ENCODE measurements at regions not wholly inside any gene's neighbourhood (a gene's known extent, or its start where the extent isn't known, plus 50 kb on each side); places are given as distances from the start of the nearest gene placed in this dataset.

DNA sequence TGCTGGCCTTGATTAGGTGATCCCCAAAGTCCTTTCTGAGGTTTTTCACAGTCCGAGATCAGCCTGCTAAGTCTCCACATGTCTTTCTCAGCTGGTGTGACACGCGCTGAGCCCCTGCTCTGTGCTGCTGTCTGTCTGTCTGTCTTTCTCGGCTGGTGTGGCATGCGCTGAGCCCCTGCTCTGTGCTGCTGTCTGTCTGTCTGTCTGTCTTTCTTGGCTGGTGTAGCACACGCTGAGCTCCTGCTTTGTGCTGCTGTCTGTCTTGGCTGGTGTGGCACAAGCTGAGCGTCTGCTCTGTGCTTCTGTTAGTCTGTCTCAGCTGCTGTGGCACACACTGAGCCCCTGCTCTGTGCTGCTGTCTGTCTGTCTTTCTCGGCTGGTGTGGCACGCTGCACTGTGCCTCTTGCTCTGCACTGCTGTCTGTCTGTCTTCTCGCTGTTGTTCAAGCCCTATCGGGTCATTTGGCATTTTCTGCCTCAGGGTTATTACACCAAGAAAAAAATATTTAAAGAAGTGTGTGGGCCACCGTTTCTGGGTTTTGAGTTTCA lies 217.3 kb upstream of the SHH start:
- no peak for DNase-seq
- ATAC-seq (replicated peaks) = no peak
- H3K4me1 Mint-ChIP-seq = peaks cover 6% of the 10 kb centered on the region in 2 donors
- H3K4me3 Mint-ChIP-seq = no peak overlapping the region
- H3K27ac Mint-ChIP-seq = no peak overlapping the region
- H3K9me3 Mint-ChIP-seq = peaks cover 1 to 11% of the 10 kb centered on the region in 2 donors
- H3K27me3 Mint-ChIP-seq = peaks cover 10 to 11% of the 10 kb centered on the region in 2 donors
- H3K36me3 Mint-ChIP-seq = no peaks in the 10 kb centered on the region

DNA sequence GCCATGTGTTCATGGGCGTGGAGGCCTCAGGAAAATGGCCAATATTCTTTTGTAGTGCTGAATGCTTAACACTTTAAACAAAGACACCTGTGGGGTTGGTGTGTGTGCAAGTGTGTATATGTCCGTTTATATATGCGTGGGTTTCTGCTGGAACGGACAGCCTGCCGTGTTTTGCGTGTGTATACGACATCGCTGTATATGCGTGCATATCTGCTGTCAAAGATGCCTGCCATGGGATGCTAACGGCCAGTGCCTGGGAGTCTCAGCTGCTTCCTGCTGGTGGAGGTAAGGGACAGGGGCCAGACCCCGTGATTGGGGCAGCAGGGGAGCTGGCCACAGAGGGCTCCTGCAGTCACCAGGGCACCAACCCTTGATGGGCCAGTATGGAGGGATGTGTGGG lies 216.3 kb upstream of the SHH start:
- Mint-ChIP-seq H3K4me3 (no peak overlapping the region), H3K36me3 (no peaks in the 10 kb centered on the region)
- ATAC-seq (replicated peaks) = no peak

DNA sequence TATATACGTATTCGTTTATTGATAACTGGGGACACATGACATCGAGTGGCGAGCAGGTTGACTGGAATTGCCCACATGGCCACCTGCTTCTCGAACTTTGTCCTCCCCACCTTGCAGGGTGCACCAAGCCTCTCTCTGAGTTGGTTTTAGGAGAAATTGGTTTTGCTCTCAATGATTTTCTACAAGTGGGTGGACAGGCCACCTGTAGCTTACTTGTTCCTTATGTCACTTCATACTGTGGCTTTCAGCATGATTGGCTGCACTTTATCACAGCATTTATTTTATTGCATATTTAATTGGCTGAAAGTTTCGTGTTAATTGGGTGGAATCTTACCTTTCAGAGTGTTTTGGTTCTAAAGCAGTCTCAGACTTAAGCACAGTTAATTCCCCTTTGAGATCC lies 215.6 kb upstream of the SHH start:
- Mint-ChIP-seq H3K36me3 (no peaks in the 10 kb centered on the region), H3K4me1 (no peaks in the 10 kb centered on the region), H3K9me3 (peaks cover 0 to 8% of the 10 kb centered on the region in 2 donors), H3K27me3 (peaks cover 10 to 11% of the 10 kb centered on the region in 2 donors), H3K4me3 (no peak overlapping the region), H3K27ac (no peak overlapping the region)
- ATAC-seq (replicated peaks) (no peak), DNase-seq (no peak)

More for the DNA sequence above, 216.3 kb upstream of the SHH start:
- Mint-ChIP-seq H3K9me3 (peaks cover 0 to 8% of the 10 kb centered on the region in 2 donors), H3K27ac (no peak overlapping the region), H3K27me3 (peaks cover 10 to 11% of the 10 kb centered on the region in 2 donors), H3K4me1 (no peaks in the 10 kb centered on the region)
- DNase-seq = no peak

GRCh38 chr7:156026603-156027002 lies 214.3 kb upstream of the SHH start:
- Mint-ChIP-seq H3K27ac (no peak overlapping the region), H3K9me3 (no peaks in the 10 kb centered on the region), H3K27me3 (peaks cover 4 to 5% of the 10 kb centered on the region in 2 donors), H3K4me3 (no peak overlapping the region), H3K4me1 (no peaks in the 10 kb centered on the region), H3K36me3 (no peaks in the 10 kb centered on the region)
- ATAC-seq (replicated peaks) (no peak), DNase-seq (no peak)

DNA sequence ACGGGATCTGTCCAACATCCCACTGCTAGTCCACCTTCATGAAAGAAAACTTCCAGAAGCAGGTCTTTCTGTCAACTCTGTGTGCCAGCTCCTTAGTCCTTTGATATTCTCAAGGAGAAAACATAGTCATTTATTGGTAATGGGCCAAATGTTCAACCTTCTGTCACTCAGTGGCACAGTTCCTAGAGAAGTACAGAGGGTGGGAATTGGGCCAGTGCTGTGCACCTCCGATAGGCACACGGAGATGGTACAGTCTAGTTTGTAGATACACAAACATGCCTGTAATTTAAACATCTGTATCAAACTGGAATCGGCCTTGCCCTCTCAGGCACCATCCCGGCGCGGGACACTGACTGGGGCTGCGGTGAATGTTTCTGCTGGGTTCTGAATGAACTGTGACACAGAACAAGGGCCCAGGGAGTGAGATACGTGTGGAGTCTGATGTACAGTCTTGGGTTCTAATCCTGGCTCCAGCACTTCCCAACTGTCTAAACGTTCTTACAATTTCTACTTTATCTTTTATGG lies 213.9 kb upstream of the SHH start:
- no peaks in the 10 kb centered on the region for H3K36me3 Mint-ChIP-seq
- no peak overlapping the region for H3K4me3 Mint-ChIP-seq
- peaks cover 4 to 5% of the 10 kb centered on the region in 2 donors for H3K27me3 Mint-ChIP-seq
- H3K27ac Mint-ChIP-seq = no peak overlapping the region
- no peaks in the 10 kb centered on the region for H3K9me3 Mint-ChIP-seq
- no peaks in the 10 kb centered on the region for H3K4me1 Mint-ChIP-seq
- no peak for DNase-seq
- ATAC-seq (replicated peaks) = no peak

DNA sequence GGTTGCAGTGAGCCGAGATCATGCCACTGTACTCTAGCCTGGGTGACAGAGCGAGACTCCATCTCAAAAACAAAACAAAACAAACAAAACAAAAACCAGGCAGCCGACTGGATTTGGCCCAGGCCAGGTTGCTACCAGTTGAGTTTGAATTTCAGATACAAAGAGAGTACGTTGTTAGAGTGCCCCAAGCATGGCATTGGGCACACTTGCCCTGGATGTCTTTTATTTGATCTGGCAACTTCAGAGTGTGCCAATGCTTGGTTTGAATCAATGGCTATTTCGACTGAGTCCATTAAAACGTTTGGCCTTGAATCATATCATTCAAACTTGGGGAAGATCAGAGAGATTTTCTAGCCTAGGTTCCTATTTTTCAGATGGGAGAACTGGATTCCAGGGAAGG lies 213.4 kb upstream of the SHH start:
- Mint-ChIP-seq H3K4me3 (no peak overlapping the region), H3K36me3 (no peaks in the 10 kb centered on the region), H3K27ac (no peak overlapping the region), H3K4me1 (no peaks in the 10 kb centered on the region), H3K9me3 (no peaks in the 10 kb centered on the region), H3K27me3 (peaks cover 4 to 5% of the 10 kb centered on the region in 2 donors)
- no peak for DNase-seq
- ATAC-seq (replicated peaks) = no peak

- Mint-ChIP-seq H3K4me3 (no peak overlapping the region), H3K9me3 (peaks cover 0 to 2% of the 10 kb centered on the region in 2 donors), H3K27ac (no peak overlapping the region), H3K27me3 (peaks cover 7 to 8% of the 10 kb centered on the region in 2 donors), H3K36me3 (no peaks in the 10 kb centered on the region), H3K4me1 (no peaks in the 10 kb centered on the region)
- no peak for ATAC-seq (replicated peaks)
- DNase-seq = no peak
These were observed 211.9 kb upstream of the SHH start for GRCh38 chr7:156024201-156024600.

DNA sequence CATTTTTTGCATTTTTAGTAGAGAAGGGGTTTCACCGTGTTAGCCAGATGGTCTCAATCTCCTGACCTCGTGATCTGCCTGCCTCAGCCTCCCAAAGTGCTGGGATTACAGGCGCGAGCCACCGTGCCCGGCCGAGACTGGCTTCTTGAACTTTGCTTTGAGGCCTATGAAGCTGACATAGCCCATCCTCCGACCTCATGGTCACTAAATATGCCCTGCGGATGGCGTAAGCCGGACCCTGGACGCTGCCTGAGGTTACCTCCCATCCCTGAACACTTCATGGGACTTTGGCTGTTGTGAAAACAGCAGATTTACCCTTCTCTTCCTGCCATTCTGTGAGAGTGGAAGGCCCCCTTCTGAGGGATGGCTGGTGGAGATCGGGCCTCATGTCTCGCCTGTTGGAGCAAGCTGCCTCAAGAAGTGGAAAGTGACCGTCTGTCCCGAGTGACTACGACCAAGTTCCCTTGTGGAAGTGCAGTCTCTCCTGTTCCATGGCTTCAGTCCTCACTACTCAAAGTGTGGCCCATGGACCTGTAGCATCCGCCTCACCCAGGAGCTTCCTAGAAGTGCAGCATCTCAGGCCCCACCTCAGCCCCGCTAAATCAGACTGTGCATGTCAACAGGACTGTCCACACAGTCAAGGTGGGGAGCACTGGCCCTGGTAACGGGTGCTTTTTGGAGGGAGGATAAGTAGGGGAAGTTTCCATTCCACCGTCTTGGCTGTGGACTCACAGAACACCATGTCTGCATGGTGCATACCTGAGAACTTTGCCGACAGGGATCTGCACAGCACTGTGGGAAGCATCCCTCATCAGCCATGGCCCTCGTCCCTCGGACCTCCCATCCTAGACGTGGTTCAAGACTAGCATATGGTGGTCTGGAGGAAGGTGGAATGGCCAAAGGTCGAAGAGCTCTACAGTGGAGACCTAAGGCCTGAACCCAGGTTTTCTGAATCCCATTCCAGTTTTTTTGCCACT lies 210.5 kb upstream of the SHH start:
- no peaks in the 10 kb centered on the region for H3K36me3 Mint-ChIP-seq
- H3K9me3 Mint-ChIP-seq = peaks cover 0 to 3% of the 10 kb centered on the region in 2 donors
- H3K27me3 Mint-ChIP-seq = peaks cover 7 to 14% of the 10 kb centered on the region in 2 donors
- no peaks in the 10 kb centered on the region for H3K4me1 Mint-ChIP-seq
- ATAC-seq (replicated peaks) (no peak), DNase-seq (no peak)
- no peak overlapping the region for H3K4me3 Mint-ChIP-seq
- no peak overlapping the region for H3K27ac Mint-ChIP-seq

DNA sequence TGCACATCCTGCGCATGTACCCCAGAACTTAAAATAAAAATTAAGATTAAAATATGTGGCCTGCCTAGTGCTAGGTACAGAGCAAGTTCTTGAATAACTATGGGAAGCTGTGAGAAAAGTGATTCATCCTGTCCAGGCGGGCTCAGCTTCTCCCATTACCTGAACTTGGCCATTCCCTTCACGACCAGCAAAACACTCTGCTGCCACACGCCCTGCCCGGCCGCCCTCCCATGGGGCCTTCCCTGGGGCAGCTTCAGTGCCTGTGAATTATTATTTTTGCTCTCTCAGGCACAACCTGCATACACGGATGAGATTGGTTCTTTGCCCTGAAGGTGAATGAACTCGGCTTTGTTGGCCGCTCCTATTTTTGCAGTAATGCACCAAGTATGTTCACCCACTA lies 209.2 kb upstream of the SHH start:
- ATAC-seq (replicated peaks) = no peak
- no peak for DNase-seq
- Mint-ChIP-seq H3K4me1 (no peaks in the 10 kb centered on the region), H3K9me3 (peaks cover 0 to 3% of the 10 kb centered on the region in 2 donors), H3K36me3 (no peaks in the 10 kb centered on the region), H3K27me3 (peaks cover 7 to 15% of the 10 kb centered on the region in 2 donors), H3K27ac (no peak overlapping the region), H3K4me3 (no peak overlapping the region)

DNA sequence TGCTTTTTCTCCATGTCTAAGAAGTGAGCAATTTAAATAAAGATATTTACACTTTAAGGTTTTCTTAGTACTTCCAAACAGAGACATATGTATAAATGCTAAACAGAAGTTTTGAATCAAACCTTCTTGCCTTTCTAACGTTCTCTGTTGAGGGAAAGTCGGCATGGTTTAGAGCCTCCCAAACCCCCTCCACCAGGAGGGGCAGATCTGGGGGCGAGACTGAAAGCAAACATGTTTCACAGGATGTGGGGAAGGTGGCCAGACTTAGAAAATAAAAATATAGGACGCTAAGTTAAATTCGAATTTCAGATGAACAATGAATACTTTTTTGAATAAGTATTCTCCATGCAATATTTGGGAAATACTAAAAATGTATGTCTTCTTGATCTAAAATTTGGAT lies 208.3 kb upstream of the SHH start:
- Mint-ChIP-seq H3K27ac (no peak overlapping the region), H3K36me3 (no peaks in the 10 kb centered on the region), H3K4me3 (no peak overlapping the region), H3K4me1 (no peaks in the 10 kb centered on the region), H3K27me3 (peaks cover 7 to 18% of the 10 kb centered on the region in 2 donors), H3K9me3 (peaks cover 0 to 3% of the 10 kb centered on the region in 2 donors)
- ATAC-seq (replicated peaks) (no peak), DNase-seq (no peak)

GRCh38 chr7:156019776-156020565 lies 207.7 kb upstream of the SHH start:
- ATAC-seq (replicated peaks) (no peak), DNase-seq (no peak)
- H3K27me3 Mint-ChIP-seq = peaks cover 7 to 18% of the 10 kb centered on the region in 2 donors
- no peaks in the 10 kb centered on the region for H3K36me3 Mint-ChIP-seq
- H3K4me3 Mint-ChIP-seq = no peak overlapping the region
- no peaks in the 10 kb centered on the region for H3K4me1 Mint-ChIP-seq
- no peak overlapping the region for H3K27ac Mint-ChIP-seq
- peaks cover 0 to 3% of the 10 kb centered on the region in 2 donors for H3K9me3 Mint-ChIP-seq

GRCh38 chr7:156019308-156019707 lies 207.0 kb upstream of the SHH start:
- H3K27me3 Mint-ChIP-seq = peaks cover 7 to 18% of the 10 kb centered on the region in 2 donors
- ATAC-seq (replicated peaks) = no peak
- peaks cover 0 to 4% of the 10 kb centered on the region in 2 donors for H3K9me3 Mint-ChIP-seq
- H3K4me3 Mint-ChIP-seq = no peak overlapping the region
- DNase-seq = no peak
- no peaks in the 10 kb centered on the region for H3K4me1 Mint-ChIP-seq
- no peaks in the 10 kb centered on the region for H3K36me3 Mint-ChIP-seq
- no peak overlapping the region for H3K27ac Mint-ChIP-seq

GRCh38 chr7:156017916-156018700 lies 205.8 kb upstream of the SHH start:
- ATAC-seq (replicated peaks) (no peak), DNase-seq (no peak)
- peaks cover 5 to 10% of the 10 kb centered on the region in 2 donors for H3K9me3 Mint-ChIP-seq
- no peaks in the 10 kb centered on the region for H3K4me1 Mint-ChIP-seq
- H3K27me3 Mint-ChIP-seq = peaks cover 7 to 18% of the 10 kb centered on the region in 2 donors
- H3K4me3 Mint-ChIP-seq = no peak overlapping the region
- H3K36me3 Mint-ChIP-seq = no peaks in the 10 kb centered on the region
- H3K27ac Mint-ChIP-seq = no peak overlapping the region
